HG02885 (cell line): ENCODE measurements at regions not wholly inside any gene's neighbourhood (a gene's known extent, or its start where the extent isn't known, plus 50 kb on each side); places are given as distances from the start of the nearest gene placed in this dataset.

ENCODE experiments used
- ATAC-seq: cut with Tn5 transposase; IDR thresholded peaks from one replicate; pipeline ENCODE4 v1.9.1; 2021; ENCODE audit warnings: mild to moderate bottlenecking; ENCODE audit not compliant: unreplicated experiment, poor library complexity

DNA sequence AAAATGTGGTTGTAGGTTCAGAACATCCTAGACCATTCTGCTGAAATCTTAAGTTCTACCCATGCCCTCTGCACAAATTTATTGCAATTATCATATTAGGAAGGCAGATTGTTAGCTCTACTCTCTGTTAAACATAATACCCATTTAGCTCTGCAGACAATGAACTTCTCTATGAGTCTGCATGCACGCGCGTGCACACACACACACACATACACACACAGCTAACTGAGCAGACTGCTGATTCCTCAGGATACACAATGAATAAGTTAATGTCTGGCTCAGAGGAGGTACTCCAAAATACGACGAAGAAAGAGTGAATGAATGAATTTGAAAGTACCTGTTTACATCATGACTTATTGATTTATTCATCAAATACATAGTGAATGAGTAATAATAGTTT, 276.2 kb upstream of the SORCS1 start:
- ATAC-seq = no peak

DNA sequence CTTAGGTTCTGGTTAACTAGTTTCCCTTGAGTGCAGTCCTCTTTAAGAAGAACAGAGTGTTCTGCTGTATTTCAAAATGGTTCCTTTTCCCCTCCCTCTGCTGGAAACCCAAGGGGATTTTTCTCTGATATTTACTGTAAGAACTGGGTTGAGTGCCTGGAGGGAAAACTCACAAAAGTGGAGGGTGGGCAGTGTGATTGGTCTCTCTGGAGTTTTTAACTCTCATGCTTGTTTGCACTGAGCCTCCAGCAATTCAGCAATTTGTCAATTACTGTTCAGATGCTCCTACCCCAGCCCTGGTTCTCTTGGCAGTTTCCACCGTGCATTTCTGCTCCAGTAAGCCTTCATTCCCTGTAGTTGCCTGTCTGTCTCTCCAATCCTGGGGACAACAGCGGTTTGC, 273.4 kb upstream of the SORCS1 start:
- no peak for ATAC-seq

DNA sequence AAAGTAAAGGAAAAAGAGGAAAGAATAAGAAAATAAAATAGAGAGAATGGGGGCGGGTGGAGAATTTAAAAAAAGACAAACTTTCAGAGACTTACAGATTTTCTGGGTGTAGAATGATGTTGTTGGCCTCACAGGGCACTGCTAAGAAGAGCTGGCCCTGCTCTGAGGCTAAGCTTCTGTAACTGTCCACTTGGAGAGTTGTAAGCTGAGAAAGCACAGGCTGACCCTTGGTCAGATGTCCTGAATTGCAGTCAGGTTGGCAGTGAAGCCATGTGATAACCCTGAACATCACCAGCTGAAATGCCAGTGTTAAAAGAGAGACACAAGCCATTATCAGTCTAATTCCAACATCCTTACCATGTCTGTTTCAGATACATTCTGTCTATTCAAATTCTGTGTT, 272.1 kb upstream of the SORCS1 start:
- ATAC-seq = no peak

DNA sequence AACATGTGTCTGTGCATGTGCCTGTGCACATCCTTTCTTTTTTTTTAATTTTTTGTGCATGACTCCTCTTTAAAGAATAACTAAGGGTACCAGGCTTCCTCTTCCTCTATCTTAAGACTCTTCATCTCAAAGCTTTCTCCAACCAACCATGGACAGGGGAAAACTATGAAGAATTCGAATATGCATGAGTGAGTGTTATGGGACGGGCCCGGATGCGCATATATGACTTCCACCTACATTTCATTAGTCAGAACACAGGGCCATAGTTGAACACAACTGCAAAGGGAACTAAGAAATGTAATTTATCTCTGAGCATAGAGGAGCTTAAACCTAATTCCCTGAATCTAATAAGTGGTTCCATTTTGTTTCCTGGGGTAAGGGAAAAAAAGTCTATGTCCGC, 270.3 kb upstream of the SORCS1 start:
- ATAC-seq = no peak

DNA sequence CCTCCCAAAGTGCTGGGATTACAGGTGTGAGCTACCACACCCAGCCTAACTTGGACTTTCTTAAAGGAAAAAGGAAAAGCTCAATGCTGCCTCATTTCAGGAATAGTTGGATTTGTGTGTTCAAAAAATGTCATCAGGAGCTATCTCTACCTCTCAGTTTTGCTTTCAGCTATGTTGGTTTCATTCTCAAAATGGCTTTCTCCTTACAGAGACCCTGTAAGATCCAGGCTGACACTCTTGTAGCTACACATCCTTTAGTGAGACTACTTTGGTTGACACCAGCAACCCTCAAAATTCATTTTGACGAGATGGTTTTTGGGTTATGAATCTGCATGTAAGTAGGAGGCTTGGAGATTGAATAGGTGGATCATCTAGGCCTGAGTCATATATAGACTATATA, 269.7 kb upstream of the SORCS1 start:
- no peak for ATAC-seq

DNA sequence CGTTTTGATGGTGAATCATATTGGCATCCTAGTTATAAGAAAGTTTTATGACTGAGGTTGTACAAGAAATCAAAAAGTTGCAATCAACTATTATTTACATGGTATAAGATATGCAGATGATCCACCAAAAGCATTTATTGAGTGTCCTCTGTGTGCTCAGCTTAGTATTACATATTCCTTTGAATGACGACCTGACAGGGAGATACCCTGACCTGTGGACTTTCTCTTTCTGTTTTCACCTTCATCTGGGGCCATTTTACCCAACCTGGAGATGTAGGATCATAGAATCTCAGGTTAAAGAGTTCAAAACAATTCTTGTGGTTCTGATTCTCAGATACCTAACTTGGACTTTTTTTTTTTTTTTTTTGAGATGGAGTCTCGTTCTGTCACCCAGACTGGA, 269.1 kb upstream of the SORCS1 start:
- no peak for ATAC-seq

DNA sequence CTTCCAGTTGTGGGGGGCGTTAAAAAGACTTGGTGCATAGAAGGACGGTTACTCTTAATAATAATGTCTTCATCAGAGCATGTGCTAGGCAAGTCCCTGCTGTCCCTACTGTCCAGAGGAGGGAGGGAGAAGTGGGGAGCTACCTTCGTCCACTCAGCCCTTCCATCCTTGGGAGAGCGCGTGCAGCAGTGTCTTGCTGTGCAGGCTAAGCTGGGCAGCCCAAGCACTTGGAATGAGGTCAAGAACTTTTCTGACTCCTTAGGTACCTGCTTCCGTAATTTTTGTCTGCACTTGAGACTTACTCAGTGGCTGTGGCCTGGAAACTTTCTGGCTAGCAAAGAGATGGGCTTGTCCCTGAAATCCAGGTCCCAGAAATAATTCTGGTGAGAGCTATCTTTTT, 265.9 kb upstream of the SORCS1 start:
- no peak for ATAC-seq

DNA sequence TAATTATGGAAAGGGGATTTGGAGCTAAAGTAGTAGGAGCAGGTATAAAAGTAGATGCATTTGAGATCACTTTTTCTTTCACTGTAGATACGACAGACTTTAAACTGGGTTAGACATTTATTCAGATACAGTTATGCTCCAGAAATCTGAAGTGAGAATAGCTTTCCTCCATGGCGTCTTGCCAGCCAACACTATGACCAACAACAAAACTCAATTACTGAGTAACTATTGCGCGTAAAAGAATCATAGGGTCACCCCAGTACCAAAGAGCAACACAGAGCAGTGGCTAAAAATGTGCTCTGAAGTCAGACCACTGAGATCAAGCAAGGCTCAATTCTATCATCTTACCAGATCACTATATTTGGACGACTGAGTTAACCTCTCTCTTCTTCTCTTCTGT, 262.5 kb upstream of the SORCS1 start:
- no peak for ATAC-seq

DNA sequence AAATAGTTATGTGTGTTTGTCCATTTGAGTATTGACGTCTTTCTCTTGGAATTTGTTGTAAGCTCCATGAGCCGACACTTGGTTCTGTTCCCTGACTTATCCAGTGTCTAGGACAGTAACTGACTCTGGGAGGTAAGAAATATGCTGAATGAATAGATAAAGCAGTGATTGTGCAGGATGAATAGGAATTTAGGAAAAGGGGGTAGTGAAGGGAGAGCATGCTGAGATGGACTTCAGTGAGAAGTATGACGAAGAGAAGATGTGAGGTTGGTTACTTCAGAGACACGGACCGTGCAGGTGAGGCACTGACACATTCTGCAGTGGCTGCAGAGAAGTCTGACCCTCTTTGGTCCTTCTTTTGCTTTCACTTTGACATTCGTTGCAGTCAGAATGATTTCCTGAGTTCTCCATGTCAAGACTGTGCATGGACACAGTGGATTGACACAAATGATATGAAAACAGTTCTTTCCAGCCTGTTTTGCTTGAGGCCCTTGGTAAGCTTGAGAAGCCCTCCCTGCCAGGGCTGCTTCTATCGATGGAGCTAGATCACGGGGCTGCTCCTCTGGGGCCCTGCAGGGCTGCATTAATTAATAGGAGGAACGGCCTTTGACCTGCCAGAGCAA, 261.5 kb upstream of the SORCS1 start:
- ATAC-seq = no peak

DNA sequence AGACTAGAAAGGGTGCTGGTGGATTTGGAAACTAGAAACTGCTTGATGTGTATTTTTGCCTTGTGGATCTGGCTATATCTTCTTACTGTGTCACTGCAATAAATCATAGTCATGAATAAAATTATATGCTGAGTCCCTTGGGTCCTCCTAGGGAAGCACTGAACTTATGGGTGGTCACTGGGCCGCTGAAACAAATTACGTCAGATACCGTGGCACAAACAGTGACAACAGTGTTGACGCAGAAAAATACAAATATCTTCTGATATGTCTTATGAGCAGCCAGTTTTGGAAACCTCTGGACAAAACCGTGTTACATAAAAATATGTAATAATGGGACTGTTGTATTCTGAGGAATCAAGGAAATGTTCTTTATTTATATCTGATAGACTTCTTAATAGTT, 260.1 kb upstream of the SORCS1 start:
- no peak for ATAC-seq

DNA sequence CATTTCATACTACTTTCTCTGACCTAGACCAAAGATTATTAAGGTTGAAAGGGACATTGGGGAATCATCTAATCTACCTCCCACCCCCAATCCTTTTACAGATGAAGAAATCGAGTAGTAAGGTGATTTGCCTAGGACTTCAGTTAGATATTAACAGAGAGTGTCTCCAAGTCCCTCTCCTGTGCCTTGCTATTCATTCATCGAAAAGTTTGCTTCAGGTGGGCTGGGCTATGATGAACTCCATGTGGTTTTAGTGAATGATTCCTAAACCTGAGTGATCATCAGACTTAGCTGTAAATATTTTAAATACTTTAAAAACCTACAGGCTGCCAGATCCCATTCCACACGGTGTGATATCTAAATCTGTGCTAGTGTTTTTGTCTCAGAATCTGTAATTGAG, 259.4 kb upstream of the SORCS1 start:
- ATAC-seq = no peak

DNA sequence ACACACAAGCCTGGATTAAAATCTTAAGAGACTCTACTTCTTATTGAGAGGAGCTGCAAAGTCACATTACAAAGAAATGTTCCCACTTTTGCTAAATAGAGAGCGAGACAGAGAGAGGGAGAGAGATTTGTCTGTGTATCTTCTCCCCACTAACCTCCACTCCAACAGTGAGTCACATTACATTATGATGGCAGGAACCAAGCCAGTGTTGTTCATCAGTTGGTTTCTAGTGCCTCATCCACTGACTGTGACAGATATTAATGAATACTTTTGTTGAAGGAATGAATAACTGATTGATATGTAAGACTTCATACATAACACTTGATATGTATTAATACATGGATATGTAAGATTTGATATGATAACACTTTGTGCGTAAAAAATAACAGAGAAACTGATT, 258.2 kb upstream of the SORCS1 start:
- no peak for ATAC-seq

DNA sequence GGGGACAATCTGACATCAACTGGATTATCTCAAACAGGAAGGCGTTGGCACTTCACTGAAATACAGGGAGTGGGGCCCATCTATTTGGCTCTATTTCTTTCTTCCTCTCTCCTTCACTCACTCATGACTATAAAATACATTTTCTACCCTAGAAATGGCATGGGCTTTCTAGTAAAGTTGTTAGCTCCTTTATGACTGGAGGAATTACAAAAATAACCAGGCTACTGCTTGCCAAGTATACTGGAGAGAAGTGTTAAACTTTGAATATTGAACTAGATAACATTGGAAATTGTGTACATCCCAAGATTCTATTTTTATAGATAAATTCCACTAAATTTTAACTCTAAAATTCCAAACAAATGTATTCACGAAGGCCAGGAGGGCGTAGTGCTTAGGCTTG, 255.7 kb upstream of the SORCS1 start:
- ATAC-seq = no peak

DNA sequence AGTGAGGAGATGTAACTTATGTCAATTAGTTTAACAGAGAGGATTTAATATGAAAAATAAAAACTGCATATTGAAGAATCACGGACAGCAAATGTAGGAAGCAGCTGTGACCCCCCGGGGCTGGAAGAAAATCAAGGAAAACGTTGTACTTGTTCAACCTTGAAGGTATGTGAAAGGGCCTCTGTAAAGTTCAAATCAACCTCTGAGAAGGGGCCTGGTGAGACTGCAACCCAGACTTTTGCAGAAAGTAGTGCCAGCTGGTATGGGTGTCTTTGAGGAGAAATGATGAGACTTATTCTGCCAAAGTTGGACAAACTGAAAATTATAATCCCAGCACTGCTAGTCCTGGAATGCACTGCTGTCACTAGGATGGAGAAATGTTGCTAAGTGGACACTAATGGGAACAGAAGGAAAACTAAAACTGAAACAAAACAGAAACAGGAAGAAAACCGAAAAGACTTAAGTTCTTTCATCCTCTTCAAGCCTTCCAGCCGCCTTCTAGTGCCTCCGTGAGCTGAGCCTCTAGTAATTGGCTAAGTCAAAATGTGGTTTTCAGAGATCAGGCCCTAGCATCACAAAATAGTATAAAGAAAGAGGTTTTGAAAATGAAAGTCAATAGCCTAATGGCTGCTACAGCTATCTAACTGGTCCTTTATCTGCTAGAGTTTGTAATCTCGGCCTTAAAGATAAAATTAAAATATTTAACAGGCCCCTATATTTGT, 253.7 kb upstream of the SORCS1 start:
- peak; percentile 44 for ATAC-seq

DNA sequence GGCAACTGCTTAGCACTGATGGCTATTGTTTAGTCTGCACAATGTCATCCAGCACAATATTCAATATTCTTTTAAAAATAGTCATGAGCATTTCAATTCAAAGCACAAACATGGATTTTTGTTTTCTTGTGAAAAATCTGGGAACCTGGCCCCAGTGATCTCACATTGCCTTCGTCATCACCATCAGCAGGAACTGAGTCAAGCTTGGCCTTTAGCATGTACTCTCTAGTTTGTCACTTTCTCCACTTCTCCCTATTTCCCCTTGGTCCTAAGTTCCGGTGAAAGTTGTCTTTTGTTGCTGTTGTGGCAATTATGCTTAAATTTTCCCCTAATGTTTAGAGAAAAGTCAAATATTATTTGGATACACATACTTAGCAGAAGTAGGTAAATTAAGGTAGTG, 252.9 kb upstream of the SORCS1 start:
- ATAC-seq = no peak

DNA sequence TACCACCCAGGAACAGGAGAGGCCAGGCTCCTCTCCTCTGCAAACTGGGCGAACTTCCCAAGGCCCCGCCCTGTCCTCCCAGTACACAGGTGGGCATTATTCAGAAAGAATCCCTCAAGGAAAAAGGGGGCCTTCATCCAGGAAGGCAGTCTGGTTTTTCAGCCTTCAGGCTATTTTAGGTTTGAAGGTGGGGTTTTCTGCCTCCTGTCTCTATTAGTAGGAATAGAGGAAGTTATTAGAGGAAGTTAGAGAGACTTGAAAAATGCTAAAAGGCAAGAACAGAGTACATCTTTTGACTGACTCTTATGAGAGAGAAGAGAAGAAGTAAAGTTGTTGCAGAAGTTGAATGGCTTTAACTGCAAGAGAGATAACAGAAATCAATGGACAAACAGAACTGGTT, 250.9 kb upstream of the SORCS1 start:
- ATAC-seq = peak; percentile 54

DNA sequence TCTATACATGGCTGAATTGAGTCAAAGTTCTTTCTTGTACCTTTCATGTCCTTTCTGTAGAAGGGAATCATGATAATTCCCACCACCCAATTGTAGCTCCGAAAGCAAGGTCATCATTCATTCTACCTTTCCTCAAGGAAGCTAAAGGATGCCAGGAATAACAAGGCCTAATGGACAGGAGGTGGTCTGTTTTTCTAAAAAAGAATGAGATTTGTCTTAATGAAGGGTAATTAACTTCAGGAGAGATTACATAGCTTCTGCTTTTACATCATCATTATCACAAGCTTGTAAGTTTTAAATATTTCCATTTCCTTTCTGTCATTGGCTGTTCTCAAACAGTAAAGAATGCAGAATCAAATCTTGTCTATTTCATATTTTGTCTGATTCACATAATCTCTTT, 249.5 kb upstream of the SORCS1 start:
- ATAC-seq = no peak

DNA sequence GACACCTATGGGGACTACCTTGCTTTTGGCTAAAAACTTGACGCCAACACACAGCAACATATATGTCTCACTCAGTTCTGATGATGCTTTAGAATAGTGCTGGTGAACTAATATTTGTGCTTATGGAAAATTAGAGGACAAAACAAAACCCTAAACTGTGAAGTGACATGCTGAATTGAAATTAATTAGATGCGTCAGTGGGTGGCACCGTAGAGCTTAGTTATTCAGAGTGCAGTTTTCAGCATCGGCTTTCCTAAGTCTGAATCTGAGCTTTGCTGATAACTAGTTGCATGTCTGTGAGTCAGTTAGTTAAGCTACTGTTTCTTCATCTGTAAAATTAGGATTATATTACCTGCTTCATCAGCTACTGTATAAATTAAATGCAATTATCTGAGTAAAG, 245.0 kb upstream of the SORCS1 start:
- peak; percentile 64 for ATAC-seq

DNA sequence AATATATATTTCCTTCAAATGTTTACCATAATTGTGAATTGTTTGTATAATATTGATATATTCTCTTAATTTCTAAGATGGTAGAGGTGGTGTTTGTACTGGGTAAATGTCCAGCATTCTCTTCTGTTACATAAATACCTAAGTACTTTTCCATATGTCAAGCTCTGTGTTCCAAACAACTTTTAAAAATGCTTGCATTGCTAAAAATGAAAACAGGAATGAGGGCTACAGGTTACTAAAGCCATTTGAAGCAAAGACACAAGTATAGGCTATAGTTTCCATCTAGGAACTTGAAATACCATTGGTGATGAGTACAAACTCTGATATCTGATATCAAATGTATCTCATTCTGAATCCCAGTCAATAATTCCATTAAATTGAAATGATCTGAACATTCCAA, 233.6 kb upstream of the SORCS1 start:
- ATAC-seq = no peak

DNA sequence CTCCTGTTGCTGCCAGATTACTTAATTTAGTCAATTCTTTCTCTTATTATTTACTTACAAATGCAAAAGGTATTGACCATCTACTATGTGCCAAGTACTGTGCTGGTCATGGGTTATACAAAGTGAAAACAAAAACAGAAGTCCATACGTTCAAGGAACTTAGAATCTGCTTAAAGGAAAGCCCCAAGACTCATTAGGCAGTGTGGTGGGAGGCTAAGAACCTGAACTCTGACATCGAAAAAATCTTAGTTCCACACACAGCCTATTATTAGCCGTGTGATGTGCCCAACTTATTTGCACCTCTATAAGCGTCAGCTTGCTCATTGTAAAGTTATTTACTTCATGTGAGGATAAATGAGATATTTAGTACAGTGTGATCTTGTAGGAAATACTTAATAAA, 227.4 kb upstream of the SORCS1 start:
- ATAC-seq = no peak

DNA sequence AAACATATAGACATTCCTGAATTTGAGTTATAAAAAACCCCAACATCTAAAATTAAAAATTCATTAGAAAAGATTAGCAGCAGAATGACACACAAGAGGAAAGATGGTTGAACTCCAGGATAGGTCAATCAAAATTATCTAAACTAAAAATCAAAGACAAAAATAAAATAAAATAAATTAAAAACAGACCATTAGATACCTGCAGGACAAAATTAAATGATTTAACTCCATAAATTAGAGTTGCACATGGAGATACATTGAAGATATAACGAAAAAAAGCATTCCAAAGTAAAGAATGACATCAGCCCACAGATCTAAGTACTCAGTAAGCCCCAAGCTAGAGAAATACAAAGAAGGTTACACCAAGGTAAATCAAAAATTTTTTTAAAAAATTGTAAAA, 226.1 kb upstream of the SORCS1 start:
- no peak for ATAC-seq

DNA sequence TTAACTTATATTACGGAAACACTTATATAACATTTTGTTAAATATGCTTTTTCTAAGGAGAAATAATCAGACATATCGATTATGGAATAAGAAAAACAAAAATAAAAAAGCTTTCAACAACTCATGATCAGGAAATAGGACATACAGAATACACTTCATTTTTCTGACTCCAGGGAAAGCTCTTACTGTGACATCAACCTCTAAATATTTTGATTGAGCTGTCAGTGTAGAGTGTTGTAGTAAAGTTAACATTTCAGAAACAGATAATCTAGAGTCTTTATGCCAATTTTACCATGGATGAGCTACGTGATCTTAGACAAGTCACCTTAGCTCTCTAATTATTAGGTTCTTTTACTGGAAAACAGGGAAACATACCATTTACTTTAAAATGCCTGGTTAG, 218.9 kb upstream of the SORCS1 start:
- no peak for ATAC-seq
